ENCODE measurements at regions not wholly inside any gene's neighbourhood (a gene's known extent, or its start where the extent isn't known, plus 50 kb on each side); places are given as distances from the start of the nearest gene placed in this dataset.

- Histone ChIP-seq H3K27me3 (no peaks in the 10 kb centered on the region), H3K9me3 (no peaks in the 10 kb centered on the region), H3K4me1 (no peaks in the 10 kb centered on the region), H3K27ac (no peak overlapping the region), H3K4me3 (no peak overlapping the region), H3K36me3 (no peaks in the 10 kb centered on the region)
- no peak for DNase-seq
- WGBS, 2 donors = 88 to 89% methylated on average over 5 of the region's 5 CpGs
- intact Hi-C loops (cut with DNase I) = no loop called here
- TF ChIP-seq EP300 (IDR thresholded peaks at IDR 0.05) = no peak
These were observed 693.3 kb downstream of the CDH11 start for GRCh38 chr16:64428463-64429113.

DNA sequence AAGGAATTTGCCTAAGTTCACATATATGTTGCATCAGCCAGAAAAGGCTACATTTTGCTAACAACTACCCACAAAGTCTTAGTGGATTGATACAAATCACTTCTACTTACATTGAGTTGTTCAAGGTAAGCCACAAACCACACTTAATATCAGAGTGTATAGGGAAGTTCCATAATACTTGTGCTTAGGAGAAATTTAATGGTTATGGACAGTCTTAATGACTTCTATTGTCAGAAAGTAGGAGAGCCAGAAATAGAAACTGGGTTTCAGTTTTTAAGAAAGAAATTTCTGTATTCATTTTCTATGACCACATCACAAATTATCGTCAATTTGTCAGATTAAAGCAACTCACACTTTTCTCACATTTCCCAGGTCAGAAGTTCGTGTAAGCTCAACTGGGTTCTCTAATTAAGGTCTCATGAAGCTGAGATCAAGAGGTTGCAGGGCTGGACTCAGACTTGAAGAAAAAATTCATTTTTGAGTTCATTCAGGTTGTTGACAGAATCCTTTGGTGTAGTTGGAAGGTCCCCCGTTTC lies 695.7 kb downstream of the CDH11 start:
- no peaks in the 10 kb centered on the region for H3K36me3 ChIP-seq
- intact Hi-C loops (cut with DNase I) = no loop called here
- H3K4me1 ChIP-seq = no peaks in the 10 kb centered on the region
- H3K27me3 ChIP-seq = no peaks in the 10 kb centered on the region
- no peak overlapping the region for H3K4me3 ChIP-seq
- H3K9me3 ChIP-seq = no peaks in the 10 kb centered on the region
- H3K27ac ChIP-seq = no peak overlapping the region
- TF ChIP-seq CTCF (IDR thresholded peaks at IDR 0.05) (no peak), POLR2A (IDR thresholded peaks at IDR 0.05) (no peak), EP300 (IDR thresholded peaks at IDR 0.05) (no peak), POLR2AphosphoS5 (IDR thresholded peaks at IDR 0.05) (no peak)
- no peak for DNase-seq
- 90 to 93% methylated on average over 3 of the region's 3 CpGs for WGBS, 2 donors

GRCh38 chr16:64425381-64425780 lies 696.5 kb downstream of the CDH11 start:
- no peak overlapping the region for H3K4me3 ChIP-seq
- no peaks in the 10 kb centered on the region for H3K27me3 ChIP-seq
- TF ChIP-seq CTCF (IDR thresholded peaks at IDR 0.05) (no peak), EP300 (IDR thresholded peaks at IDR 0.05) (no peak), POLR2A (IDR thresholded peaks at IDR 0.05) (no peak), POLR2AphosphoS5 (IDR thresholded peaks at IDR 0.05) (no peak)
- no peaks in the 10 kb centered on the region for H3K36me3 ChIP-seq
- intact Hi-C loops (cut with DNase I) = no loop called here
- H3K9me3 ChIP-seq = no peaks in the 10 kb centered on the region
- no peaks in the 10 kb centered on the region for H3K4me1 ChIP-seq
- no peak overlapping the region for H3K27ac ChIP-seq
- DNase-seq = no peak

GRCh38 chr16:64422259-64422658 lies 699.6 kb downstream of the CDH11 start:
- H3K36me3 ChIP-seq = no peaks in the 10 kb centered on the region
- peaks cover 0 to 2% (median 0%) of the 10 kb centered on the region in 4 donors for H3K4me1 ChIP-seq
- no peaks in the 10 kb centered on the region for H3K27me3 ChIP-seq
- no peaks in the 10 kb centered on the region for H3K9me3 ChIP-seq
- WGBS, 2 donors = 91 to 93% methylated on average over 1 of the region's 1 CpG
- intact Hi-C loops (cut with DNase I) = no loop called here
- TF ChIP-seq POLR2A (IDR thresholded peaks at IDR 0.05) (no peak), CTCF (IDR thresholded peaks at IDR 0.05) (no peak), EP300 (IDR thresholded peaks at IDR 0.05) (no peak), POLR2AphosphoS5 (IDR thresholded peaks at IDR 0.05) (no peak)
- no peak for DNase-seq
- no peak overlapping the region for H3K27ac ChIP-seq
- no peak overlapping the region for H3K4me3 ChIP-seq

DNA sequence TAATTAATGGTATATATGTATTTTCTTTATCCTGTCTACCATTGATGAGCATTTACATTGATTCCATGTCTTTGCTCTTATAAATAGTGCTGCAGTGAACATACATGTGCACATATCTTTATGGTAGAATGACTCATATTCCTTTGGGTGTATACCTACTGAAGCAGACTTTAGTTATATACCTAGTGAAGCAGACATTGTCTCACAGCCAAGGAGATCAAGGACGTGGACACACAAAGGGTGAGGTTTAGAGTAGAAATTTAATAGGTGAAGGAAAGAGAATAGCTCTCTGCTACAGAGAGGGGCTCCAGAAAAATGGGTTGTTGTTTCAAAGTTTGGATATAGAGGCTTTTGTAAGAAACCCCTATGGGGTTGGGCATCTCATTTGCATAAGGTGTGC lies 700.3 kb downstream of the CDH11 start:
- no peak for TF ChIP-seq EP300 (IDR thresholded peaks at IDR 0.05)
- no peak for TF ChIP-seq POLR2AphosphoS5 (IDR thresholded peaks at IDR 0.05)
- TF ChIP-seq POLR2A (IDR thresholded peaks at IDR 0.05) = no peak
- TF ChIP-seq CTCF (IDR thresholded peaks at IDR 0.05) = no peak
- no peaks in the 10 kb centered on the region for H3K9me3 ChIP-seq
- intact Hi-C loops (cut with DNase I) = no loop called here
- peaks cover 0 to 9% (median 0%) of the 10 kb centered on the region in 4 donors for H3K4me1 ChIP-seq
- 53 to 73% methylated on average over 1 of the region's 1 CpG for WGBS, 2 donors
- no peak overlapping the region for H3K27ac ChIP-seq
- no peaks in the 10 kb centered on the region for H3K27me3 ChIP-seq
- DNase-seq = no peak
- no peaks in the 10 kb centered on the region for H3K36me3 ChIP-seq
- H3K4me3 ChIP-seq = no peak overlapping the region
